Natural killer cell (primary cell): ENCODE measurements at regions not wholly inside any gene's neighbourhood (a gene's known extent, or its start where the extent isn't known, plus 50 kb on each side); places are given as distances from the start of the nearest gene placed in this dataset.

Experiments
- ATAC-seq, 3 donors: fragments of 150-1000 bp in 2 of 3; fragments of 200-7000 bp in 1 of 3; cut with Tn5 transposase; 1 replicate in 1 of 3; 2 replicates in 2 of 3; pipeline ENCODE4 v1.10.0; 2021; ENCODE audit warnings: mild to moderate bottlenecking in 2 of 3, moderate library complexity in 2 of 3
- DNase-seq, 2 donors: peaks; one replicate each; pipeline versions ENCODE4 v3.0.0 to v3.0.0-alpha.2; 2013 to 2021; ENCODE audit warnings: mixed read lengths in 1 of 2
- H3K27ac ChIP-seq: one replicate; pipeline ENCODE4 v1.5.1; 2013; ENCODE audit warnings: mild to moderate bottlenecking, low read length
- H3K27me3 ChIP-seq: one replicate; pipeline ENCODE4 v1.6.1; 2013; ENCODE audit warnings: low read length; ENCODE audit not compliant: control insufficient read depth, insufficient read depth
- H3K36me3 ChIP-seq: one replicate; pipeline ENCODE4 v1.6.1; 2013; ENCODE audit warnings: low read length; ENCODE audit not compliant: control insufficient read depth, insufficient read depth
- H3K4me1 ChIP-seq: one replicate; pipeline ENCODE4 v1.6.1; 2013; ENCODE audit warnings: low read length; ENCODE audit not compliant: control insufficient read depth, insufficient read depth
- H3K4me3 ChIP-seq: one replicate; pipeline ENCODE4 v1.5.1; 2013; ENCODE audit warnings: low read length
- H3K9me3 ChIP-seq: one replicate; pipeline ENCODE4 v1.6.1; 2013; ENCODE audit warnings: low read length; ENCODE audit not compliant: control insufficient read depth, insufficient read depth
- H3K27ac Mint-ChIP-seq, 2 donors: one replicate each; pipeline ENCODE4 v1.8.0; 2022; ENCODE audit warnings: mild to moderate bottlenecking in 2 of 2, mixed read lengths in 2 of 2, moderate library complexity in 1 of 2
- H3K27me3 Mint-ChIP-seq, 2 donors: one replicate each; pipeline ENCODE4 v1.8.0; 2022; ENCODE audit warnings: low read depth in 2 of 2, mixed read lengths in 2 of 2
- H3K36me3 Mint-ChIP-seq: one replicate; pipeline ENCODE4 v1.8.0; 2022; ENCODE audit warnings: mixed read lengths
- H3K4me1 Mint-ChIP-seq, 2 donors: one replicate each; pipeline ENCODE4 v1.8.0; 2022; ENCODE audit warnings: mixed read lengths in 2 of 2
- H3K4me3 Mint-ChIP-seq: one replicate; pipeline ENCODE4 v1.8.0; 2022; ENCODE audit warnings: mild to moderate bottlenecking, moderate library complexity, mixed read lengths
- H3K9me3 Mint-ChIP-seq, 2 donors: one replicate each; pipeline ENCODE4 v1.8.0; 2022; ENCODE audit warnings: mixed read lengths in 2 of 2
- WGBS: methylation state at CpG from one replicate; pipeline ENCODE4 v1.1.7; 2013; ENCODE audit warnings: missing lambda C conversion rate; ENCODE audit not compliant: insufficient coverage; 5-methylcytosine and 5-hydroxymethylcytosine counted together
- intact Hi-C: fragments of 100-400 bp; cut with micrococcal nuclease; formaldehyde crosslinking; loops from one replicate; pipeline ENCODE4 v1.14.2; 2022
- TF ChIP-seq, protein P1 (sequence below): fragments of 200-600 bp; IDR thresholded peaks from one replicate; pipeline ENCODE4 v1.8.0; 2022; ENCODE audit warnings: antibody characterized with exemption

DNA sequence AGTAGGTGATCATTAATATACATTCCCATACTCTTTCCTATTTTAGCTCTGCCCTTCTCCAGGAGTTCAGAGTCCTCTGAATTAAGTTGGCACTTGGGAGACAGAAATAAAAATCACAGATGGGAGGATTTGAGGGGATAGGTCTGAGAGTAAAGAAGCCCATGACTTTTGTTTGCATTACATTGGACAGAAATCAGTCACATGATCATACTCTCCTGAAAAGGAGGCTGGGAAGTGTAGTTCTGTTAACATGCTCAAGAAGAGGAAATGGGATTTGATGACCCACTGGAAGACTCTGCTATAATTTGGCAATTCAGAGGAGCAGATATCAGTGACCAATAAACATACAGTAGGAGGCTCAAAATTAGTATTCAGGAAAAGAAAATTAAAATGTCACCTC, 674.9 kb upstream of the C16orf82 start:
- Mint-ChIP-seq H3K4me1 (no peaks in the 10 kb centered on the region), H3K9me3 (peaks cover 3 to 6% of the 10 kb centered on the region in 2 donors), H3K27me3 (peaks cover 7 to 9% of the 10 kb centered on the region in 2 donors), H3K27ac (no peak overlapping the region), H3K4me3 (no peak overlapping the region), H3K36me3 (no peaks in the 10 kb centered on the region)
- DNase-seq (no peak), ATAC-seq (no peak)
- TF ChIP-seq, protein P1, sequence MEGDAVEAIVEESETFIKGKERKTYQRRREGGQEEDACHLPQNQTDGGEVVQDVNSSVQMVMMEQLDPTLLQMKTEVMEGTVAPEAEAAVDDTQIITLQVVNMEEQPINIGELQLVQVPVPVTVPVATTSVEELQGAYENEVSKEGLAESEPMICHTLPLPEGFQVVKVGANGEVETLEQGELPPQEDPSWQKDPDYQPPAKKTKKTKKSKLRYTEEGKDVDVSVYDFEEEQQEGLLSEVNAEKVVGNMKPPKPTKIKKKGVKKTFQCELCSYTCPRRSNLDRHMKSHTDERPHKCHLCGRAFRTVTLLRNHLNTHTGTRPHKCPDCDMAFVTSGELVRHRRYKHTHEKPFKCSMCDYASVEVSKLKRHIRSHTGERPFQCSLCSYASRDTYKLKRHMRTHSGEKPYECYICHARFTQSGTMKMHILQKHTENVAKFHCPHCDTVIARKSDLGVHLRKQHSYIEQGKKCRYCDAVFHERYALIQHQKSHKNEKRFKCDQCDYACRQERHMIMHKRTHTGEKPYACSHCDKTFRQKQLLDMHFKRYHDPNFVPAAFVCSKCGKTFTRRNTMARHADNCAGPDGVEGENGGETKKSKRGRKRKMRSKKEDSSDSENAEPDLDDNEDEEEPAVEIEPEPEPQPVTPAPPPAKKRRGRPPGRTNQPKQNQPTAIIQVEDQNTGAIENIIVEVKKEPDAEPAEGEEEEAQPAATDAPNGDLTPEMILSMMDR: no peak
- no peak overlapping the region for H3K27ac ChIP-seq
- H3K4me3 ChIP-seq: no peak overlapping the region
- no peaks in the 10 kb centered on the region for H3K4me1 ChIP-seq
- no peaks in the 10 kb centered on the region for H3K27me3 ChIP-seq
- H3K36me3 ChIP-seq: no peaks in the 10 kb centered on the region
- intact Hi-C loops: no loop called here
- no peaks in the 10 kb centered on the region for H3K9me3 ChIP-seq

DNA sequence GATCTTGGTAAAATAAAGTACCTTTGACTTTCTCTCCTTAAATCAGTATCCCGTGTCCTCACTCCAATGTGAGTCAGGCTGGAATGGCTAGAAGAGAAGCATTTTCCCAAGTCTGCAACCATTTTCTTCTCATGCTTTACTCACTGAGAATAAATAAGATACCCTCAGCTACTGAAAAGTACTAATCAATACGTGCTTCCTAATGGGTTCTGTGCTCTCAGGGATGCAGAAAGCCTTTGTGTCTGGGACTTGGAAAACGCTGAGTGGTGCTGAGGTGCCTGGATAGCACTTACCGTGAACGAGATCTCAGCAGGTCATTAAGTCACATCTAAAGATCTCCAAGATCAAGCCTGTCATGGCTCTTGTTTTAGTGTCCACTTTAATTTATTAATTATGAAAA, 672.3 kb upstream of the C16orf82 start:
- ATAC-seq: no peak
- no peak overlapping the region for H3K4me3 Mint-ChIP-seq

DNA sequence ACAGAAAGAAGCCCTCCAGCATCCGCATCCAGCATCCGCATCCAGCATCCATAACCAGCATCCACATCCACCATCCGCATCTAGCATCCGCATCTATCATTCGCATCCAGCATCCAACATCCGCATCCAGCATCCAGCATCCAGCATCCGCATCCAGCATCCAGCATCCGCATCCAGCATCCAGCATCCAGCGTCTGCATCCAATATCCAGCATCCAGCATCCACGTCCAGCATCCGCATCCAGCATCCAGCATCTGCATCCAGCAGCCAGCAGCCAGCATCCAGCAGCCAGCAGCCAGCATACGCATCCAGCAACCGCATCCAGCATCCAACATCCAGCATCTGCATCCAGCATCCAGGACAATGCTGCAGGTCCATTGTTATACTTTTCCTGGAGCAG, 671.0 kb upstream of the C16orf82 start:
- no peak for DNase-seq
- no peaks in the 10 kb centered on the region for H3K4me1 Mint-ChIP-seq
- intact Hi-C loops: no loop called here
- no peaks in the 10 kb centered on the region for H3K36me3 Mint-ChIP-seq
- H3K4me3 Mint-ChIP-seq: no peak overlapping the region
- no peak overlapping the region for H3K27ac ChIP-seq
- H3K36me3 ChIP-seq: no peaks in the 10 kb centered on the region
- no peaks in the 10 kb centered on the region for H3K27me3 ChIP-seq
- H3K9me3 Mint-ChIP-seq: peaks cover 3 to 6% of the 10 kb centered on the region in 2 donors
- H3K27me3 Mint-ChIP-seq: peaks cover 7 to 10% of the 10 kb centered on the region in 2 donors
- no peaks in the 10 kb centered on the region for H3K9me3 ChIP-seq
- H3K4me3 ChIP-seq: no peak overlapping the region
- no peak overlapping the region for H3K27ac Mint-ChIP-seq
- TF ChIP-seq, protein P1: no peak
- WGBS: 87% methylated on average over 13 of the region's 13 CpGs
- H3K4me1 ChIP-seq: no peaks in the 10 kb centered on the region
- ATAC-seq: no peak

More for the DNA sequence above, 672.3 kb upstream of the C16orf82 start:
- intact Hi-C loops: no loop called here
- H3K4me1 Mint-ChIP-seq: no peaks in the 10 kb centered on the region
- Histone ChIP-seq H3K27ac (no peak overlapping the region), H3K27me3 (no peaks in the 10 kb centered on the region), H3K36me3 (no peaks in the 10 kb centered on the region), H3K4me1 (no peaks in the 10 kb centered on the region), H3K9me3 (no peaks in the 10 kb centered on the region), H3K4me3 (no peak overlapping the region)
- no peak overlapping the region for H3K27ac Mint-ChIP-seq
- no peaks in the 10 kb centered on the region for H3K36me3 Mint-ChIP-seq
- TF ChIP-seq, protein P1: no peak
- no peak for DNase-seq
- peaks cover 3 to 6% of the 10 kb centered on the region in 2 donors for H3K9me3 Mint-ChIP-seq
- 69% methylated on average over 5 of the region's 5 CpGs for WGBS
- H3K27me3 Mint-ChIP-seq: peaks cover 7 to 9% of the 10 kb centered on the region in 2 donors

DNA sequence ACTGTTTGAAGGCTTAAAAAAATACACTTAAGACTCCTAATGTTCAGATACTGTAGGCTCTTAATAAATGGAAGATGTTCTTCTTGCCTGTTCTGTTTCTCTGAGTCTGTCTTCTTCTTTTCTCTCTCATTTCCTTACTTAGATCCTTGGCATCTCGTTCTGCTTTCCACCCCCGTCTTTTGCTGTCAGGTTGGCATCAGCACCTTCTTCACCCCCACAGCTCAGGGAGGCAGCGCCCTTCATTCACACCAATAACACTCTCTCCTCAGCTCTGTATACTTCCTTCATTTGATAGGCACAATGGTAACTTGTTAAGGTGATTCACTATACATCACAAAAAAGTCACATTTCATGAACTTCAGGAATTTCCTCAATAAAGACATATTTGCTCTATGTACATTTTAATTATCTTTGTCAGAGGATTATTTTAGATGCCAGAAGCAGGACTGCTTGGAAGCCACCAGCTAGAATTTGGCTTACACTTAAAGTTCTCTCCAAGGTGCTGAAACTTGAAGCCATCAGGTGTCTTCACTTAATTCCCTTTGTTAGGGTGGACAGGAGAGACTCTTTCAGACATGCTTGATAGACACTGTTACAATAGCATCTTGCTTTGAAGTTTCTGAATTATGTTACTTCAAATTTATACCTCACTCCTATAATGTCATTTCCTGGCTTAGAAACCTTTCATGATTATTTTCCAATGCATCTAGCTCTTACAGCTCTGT, 670.1 kb upstream of the C16orf82 start:
- H3K36me3 ChIP-seq: no peaks in the 10 kb centered on the region
- H3K27ac Mint-ChIP-seq: no peak overlapping the region
- WGBS: 44% methylated on average over 3 of the region's 3 CpGs
- H3K27me3 ChIP-seq: no peaks in the 10 kb centered on the region
- DNase-seq (no peak), ATAC-seq (no peak)
- no peaks in the 10 kb centered on the region for H3K4me1 Mint-ChIP-seq
- no peaks in the 10 kb centered on the region for H3K4me1 ChIP-seq
- no peak overlapping the region for H3K27ac ChIP-seq
- H3K9me3 ChIP-seq: peaks cover 3% of the 10 kb centered on the region
- no peak overlapping the region for H3K4me3 ChIP-seq
- intact Hi-C loops: no loop called here
- H3K9me3 Mint-ChIP-seq: peaks cover 3 to 6% of the 10 kb centered on the region in 2 donors
- TF ChIP-seq, protein P1: no peak
- peaks cover 3 to 10% of the 10 kb centered on the region in 2 donors for H3K27me3 Mint-ChIP-seq
- no peak overlapping the region for H3K4me3 Mint-ChIP-seq
- H3K36me3 Mint-ChIP-seq: no peaks in the 10 kb centered on the region
